OCI-LY3 (cell line): ENCODE measurements at regions not wholly inside any gene's neighbourhood (a gene's known extent, or its start where the extent isn't known, plus 50 kb on each side); places are given as distances from the start of the nearest gene placed in this dataset.

ENCODE experiments used
- H2AFZ ChIP-seq: fragments of 200-600, 300-600 bp; shearing (Covaris generic); 2 replicates; pipeline ENCODE4 v1.6.0; 2014; ENCODE audit warnings: antibody characterized with exemption, low read depth, low read length
- H3K27ac ChIP-seq: fragments of 200-600, 300-600 bp; sonication (generic); 2 replicates; pipeline ENCODE4 v1.5.1; 2014; ENCODE audit warnings: mild to moderate bottlenecking, low read length, moderate library complexity, mixed read lengths
- H3K27me3 ChIP-seq: fragments of 200-600, 300-600 bp; sonication (generic); 2 replicates; pipeline ENCODE4 v1.6.1; 2014; ENCODE audit warnings: low read depth, low read length, mixed read lengths
- H3K36me3 ChIP-seq: fragments of 200-600, 300-600 bp; sonication (generic); replicated peaks from 2 replicates; pipeline ENCODE3; 2014; ENCODE audit warnings: low read depth, low read length, mixed read lengths
- H3K4me1 ChIP-seq: fragments of 300-600, 200-600 bp; sonication (generic); 2 replicates; pipeline ENCODE4 v1.6.1; 2014; ENCODE audit warnings: low read length, mixed read lengths
- H3K4me2 ChIP-seq: fragments of 200-600, 300-600 bp; sonication (generic); 2 replicates; pipeline ENCODE4 v1.6.1; 2014; ENCODE audit warnings: low read length, mixed read lengths
- H3K4me3 ChIP-seq: fragments of 300-600, 200-600 bp; sonication (generic); 2 replicates; pipeline ENCODE4 v1.5.1; 2014; ENCODE audit warnings: antibody characterized with exemption, mild to moderate bottlenecking, low read length, moderate library complexity
- H3K79me2 ChIP-seq: fragments of 300-600, 200-600 bp; shearing (Covaris generic); 2 replicates; pipeline ENCODE4 v1.6.1; 2014; ENCODE audit warnings: mild to moderate bottlenecking, low read length, mixed read lengths
- H3K9ac ChIP-seq: fragments of 300-600, 200-600 bp; shearing (Covaris generic); 2 replicates; pipeline ENCODE4 v1.6.0; 2014; ENCODE audit warnings: mild to moderate bottlenecking, low read length, moderate library complexity
- H3K9me3 ChIP-seq: fragments of 200-600, 300-600 bp; shearing (Covaris generic); 2 replicates; pipeline ENCODE4 v1.6.1; 2014; ENCODE audit warnings: low read length, mixed read lengths; ENCODE audit not compliant: insufficient read depth
- H4K20me1 ChIP-seq: fragments of 200-600, 300-600 bp; sonication (generic); 2 replicates; pipeline ENCODE4 v1.6.1; 2016; ENCODE audit warnings: low read length, mixed read lengths; ENCODE audit not compliant: insufficient read depth
- CTCF ChIP-seq: fragments of 200-600, 300-600 bp; sonication (generic); IDR thresholded peaks from 2 replicates; pipeline ENCODE4 v1.5.1; 2014; ENCODE audit warnings: antibody characterized with exemption, low read length, low read depth
- EZH2phosphoT487 ChIP-seq: fragments of 200-600 bp; shearing (Covaris generic); IDR thresholded peaks from 2 replicates; pipeline ENCODE4 v1.6.1; 2018; ENCODE audit warnings: antibody characterized with exemption, mixed run types, low read depth

- H3K4me2 ChIP-seq: no peak overlapping the region
- H3K4me3 ChIP-seq: no peak overlapping the region
- TF ChIP-seq EZH2phosphoT487: no peak
- no peak for TF ChIP-seq CTCF
- H2AFZ ChIP-seq: no peak overlapping the region
- H3K4me1 ChIP-seq: peaks cover 62% of the 10 kb centered on the region
- peaks cover 17% of the 10 kb centered on the region for H3K36me3 ChIP-seq
- H3K27me3 ChIP-seq: no peaks in the 10 kb centered on the region
- peaks cover 80% of the 10 kb centered on the region for H3K79me2 ChIP-seq
- no peaks in the 10 kb centered on the region for H3K9me3 ChIP-seq
- no peak overlapping the region for H3K27ac ChIP-seq
- no peak overlapping the region for H3K9ac ChIP-seq
- no peaks in the 10 kb centered on the region for H4K20me1 ChIP-seq
Observed at GRCh38 chr1:41998250-41998649, 79.5 kb upstream of the HIVEP3 start.

- Histone ChIP-seq H3K9me3 (no peaks in the 10 kb centered on the region), H3K4me1 (peaks cover 51% of the 10 kb centered on the region), H3K4me3 (no peak overlapping the region), H3K27ac (no peak overlapping the region), H2AFZ (no peak overlapping the region), H3K36me3 (peaks cover 17% of the 10 kb centered on the region), H3K9ac (no peak overlapping the region), H3K4me2 (no peak overlapping the region), H3K27me3 (no peaks in the 10 kb centered on the region), H3K79me2 (peaks cover 75% of the 10 kb centered on the region), H4K20me1 (no peaks in the 10 kb centered on the region)
- no peak for TF ChIP-seq EZH2phosphoT487
- no peak for TF ChIP-seq CTCF
Observed at GRCh38 chr1:41997153-41997552, 78.4 kb upstream of the HIVEP3 start.

- Histone ChIP-seq H3K9ac (no peak overlapping the region), H3K79me2 (peaks cover 59% of the 10 kb centered on the region), H3K4me2 (peak overlapping the region; percentile 44), H3K4me1 (peaks cover 35% of the 10 kb centered on the region), H3K27me3 (no peaks in the 10 kb centered on the region), H3K4me3 (no peak overlapping the region), H3K9me3 (no peaks in the 10 kb centered on the region), H2AFZ (no peak overlapping the region), H3K27ac (peak overlapping the region; percentile 42; the same call in 1 of the 2 replicates), H3K36me3 (peaks cover 17% of the 10 kb centered on the region), H4K20me1 (no peaks in the 10 kb centered on the region)
- TF ChIP-seq EZH2phosphoT487: no peak
- TF ChIP-seq CTCF: no peak
Observed at GRCh38 chr1:41995441-41996130, 76.9 kb upstream of the HIVEP3 start.

GRCh38 chr1:41994195-41994894, 75.6 kb upstream of the HIVEP3 start:
- no peak for TF ChIP-seq EZH2phosphoT487
- no peak for TF ChIP-seq CTCF
- Histone ChIP-seq H3K27me3 (no peaks in the 10 kb centered on the region), H3K79me2 (peaks cover 48% of the 10 kb centered on the region), H3K27ac (peak overlapping the region; percentile 42), H3K4me1 (peaks cover 23% of the 10 kb centered on the region), H4K20me1 (no peaks in the 10 kb centered on the region), H3K36me3 (peaks cover 17% of the 10 kb centered on the region), H3K4me2 (peak overlapping the region; percentile 44), H3K9me3 (no peaks in the 10 kb centered on the region), H3K4me3 (no peak overlapping the region), H3K9ac (no peak overlapping the region), H2AFZ (no peak overlapping the region)
